ENCODE measurements at regions not wholly inside any gene's neighbourhood (a gene's known extent, or its start where the extent isn't known, plus 50 kb on each side); places are given as distances from the start of the nearest gene placed in this dataset.

DNA sequence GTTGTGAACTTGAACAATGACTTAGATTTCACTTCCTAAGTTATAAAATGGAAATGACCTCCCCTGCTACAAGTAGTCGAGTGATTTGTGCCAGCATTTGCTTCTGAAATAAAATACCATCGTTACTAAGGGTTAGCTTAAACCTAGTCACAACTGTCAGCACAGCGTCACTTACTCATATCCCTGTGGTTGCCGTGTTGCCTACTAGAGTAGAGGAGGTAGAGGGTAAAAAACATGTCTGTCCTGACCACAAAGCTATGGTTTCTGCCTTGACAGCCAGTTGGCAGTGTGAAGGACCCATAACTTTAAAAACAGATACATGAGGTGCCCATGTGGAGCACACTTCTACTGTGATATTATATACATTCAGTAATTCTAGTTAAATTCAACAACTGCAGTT lies 234.2 kb upstream of the RGS6 start:
- Mint-ChIP-seq H3K27ac (no peak overlapping the region), H3K27me3 (no peaks in the 10 kb centered on the region), H3K36me3 (peaks cover 41 to 76% of the 10 kb centered on the region in 2 donors), H3K9me3 (no peaks in the 10 kb centered on the region), H3K4me3 (no peak overlapping the region), H3K4me1 (peaks cover 0 to 2% of the 10 kb centered on the region in 2 donors)
- ATAC-seq (replicated peaks), result no peak
- no peak for DNase-seq

DNA sequence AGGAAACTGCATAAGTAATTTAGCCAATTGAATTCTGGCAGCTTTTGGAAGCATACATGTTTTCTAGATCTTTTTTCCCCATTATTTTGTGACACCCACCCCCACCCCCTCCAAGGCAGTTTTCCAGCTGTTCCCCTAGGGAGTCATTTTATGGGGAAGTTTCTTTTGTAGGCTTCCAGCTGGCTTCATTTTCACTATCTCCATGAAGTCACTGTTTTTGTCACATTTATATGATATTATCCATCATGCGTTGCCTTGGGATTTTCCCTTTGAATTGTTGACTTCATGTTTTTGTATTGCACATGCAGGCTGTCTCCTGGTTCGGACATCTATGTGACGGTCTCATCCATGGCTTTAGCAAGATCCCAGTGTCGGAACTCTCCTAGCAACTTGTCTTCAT lies 233.6 kb upstream of the RGS6 start:
- H3K36me3 Mint-ChIP-seq, result peaks cover 40 to 76% of the 10 kb centered on the region in 2 donors
- no peak for ATAC-seq (replicated peaks)

DNA sequence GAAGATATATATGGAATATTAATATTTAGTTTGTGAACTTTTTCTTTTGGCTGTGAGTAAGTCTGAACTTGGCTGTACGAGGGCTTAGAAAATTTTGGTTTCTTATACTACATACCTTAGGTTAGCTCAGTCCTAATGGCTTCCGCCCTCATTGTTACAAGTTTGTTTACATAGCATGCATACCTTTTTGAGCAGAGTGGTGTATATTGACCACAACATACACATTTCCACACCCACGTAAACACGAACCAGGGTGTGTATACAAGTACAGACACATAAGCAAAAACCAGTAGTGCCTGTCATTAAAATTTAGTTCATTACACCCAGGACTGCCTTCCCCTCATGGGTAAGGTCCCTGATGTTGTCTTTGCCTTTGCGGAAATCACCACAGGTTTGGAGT lies 230.2 kb upstream of the RGS6 start:
- no peak for DNase-seq
- no peak overlapping the region for H3K4me3 Mint-ChIP-seq
- H3K36me3 Mint-ChIP-seq, result peaks cover 37 to 60% of the 10 kb centered on the region in 2 donors
- H3K27me3 Mint-ChIP-seq, result no peaks in the 10 kb centered on the region
- H3K27ac Mint-ChIP-seq, result peak overlapping the region; percentile 51
- no peaks in the 10 kb centered on the region for H3K4me1 Mint-ChIP-seq
- H3K9me3 Mint-ChIP-seq, result no peaks in the 10 kb centered on the region
- ATAC-seq (replicated peaks), result no peak

More for the DNA sequence above, 233.6 kb upstream of the RGS6 start:
- DNase-seq, result no peak
- H3K27me3 Mint-ChIP-seq, result no peaks in the 10 kb centered on the region
- H3K4me1 Mint-ChIP-seq, result peaks cover 0 to 2% of the 10 kb centered on the region in 2 donors
- no peaks in the 10 kb centered on the region for H3K9me3 Mint-ChIP-seq
- H3K4me3 Mint-ChIP-seq, result no peak overlapping the region
- no peak overlapping the region for H3K27ac Mint-ChIP-seq

DNA sequence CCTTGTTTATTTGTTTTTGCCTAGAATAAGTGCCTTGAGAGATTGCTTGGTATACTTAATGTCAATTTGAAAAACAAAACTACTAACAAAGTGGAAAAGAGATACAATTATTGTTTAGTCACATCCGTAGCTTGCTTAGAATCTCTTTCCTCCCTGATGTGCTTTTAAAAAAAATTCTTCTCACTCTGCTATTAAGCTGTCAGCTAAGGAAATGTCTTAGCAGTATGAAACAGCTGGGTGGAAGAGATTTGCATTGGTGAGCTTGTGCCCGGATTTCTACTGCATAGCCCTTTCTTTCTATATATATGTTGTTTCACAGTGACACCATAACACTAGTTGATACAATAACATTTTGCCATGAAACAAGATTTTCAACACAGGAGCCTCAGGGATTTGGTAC lies 229.4 kb upstream of the RGS6 start:
- no peak overlapping the region for H3K4me3 Mint-ChIP-seq
- H3K27ac Mint-ChIP-seq, result no peak overlapping the region
- no peak for DNase-seq
- peaks cover 37 to 60% of the 10 kb centered on the region in 2 donors for H3K36me3 Mint-ChIP-seq
- no peaks in the 10 kb centered on the region for H3K4me1 Mint-ChIP-seq
- no peaks in the 10 kb centered on the region for H3K9me3 Mint-ChIP-seq
- H3K27me3 Mint-ChIP-seq, result no peaks in the 10 kb centered on the region
- ATAC-seq (replicated peaks), result no peak

DNA sequence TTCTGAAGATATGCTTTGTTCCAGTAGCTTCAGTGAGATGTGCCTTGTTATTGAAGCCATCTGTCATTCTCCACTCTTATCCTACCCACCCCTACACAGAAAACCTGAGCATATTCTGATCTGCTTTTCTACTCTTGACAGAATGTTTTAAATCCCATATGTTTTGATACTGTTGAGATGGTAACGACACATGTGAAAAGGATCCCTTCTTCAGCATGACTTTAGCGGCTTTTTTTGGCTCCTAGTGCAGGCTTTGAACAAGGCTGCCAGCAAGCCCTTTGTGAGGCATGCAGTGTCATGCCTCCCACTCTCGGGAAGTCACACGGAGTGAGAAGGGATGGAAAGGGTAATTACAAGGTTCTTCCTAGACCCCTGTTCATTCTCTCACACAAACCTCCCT lies 228.8 kb upstream of the RGS6 start:
- Mint-ChIP-seq H3K27me3 (no peaks in the 10 kb centered on the region), H3K27ac (peak overlapping the region; percentile 43), H3K4me1 (no peaks in the 10 kb centered on the region), H3K36me3 (peaks cover 40 to 57% of the 10 kb centered on the region in 2 donors), H3K4me3 (no peak overlapping the region), H3K9me3 (no peaks in the 10 kb centered on the region)
- ATAC-seq (replicated peaks) (no peak), DNase-seq (no peak)

DNA sequence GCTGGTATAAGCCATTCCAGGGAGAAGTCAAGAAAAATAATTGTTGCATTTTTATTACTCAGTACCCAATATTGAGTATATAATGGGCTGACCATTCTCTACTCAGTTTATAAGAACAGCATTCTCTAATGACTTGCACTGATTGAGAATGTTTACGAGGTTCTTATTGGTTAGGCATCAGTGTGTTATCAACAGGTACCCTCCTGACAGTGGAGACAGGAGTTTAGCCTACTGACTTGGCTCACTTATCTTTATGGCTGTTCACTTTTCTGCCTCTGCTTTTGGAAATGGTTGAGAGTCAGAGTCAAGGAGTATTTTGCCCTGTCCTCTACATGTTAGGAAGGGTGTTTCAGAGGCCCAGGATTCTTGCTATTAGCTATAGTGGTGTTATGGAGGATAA lies 228.0 kb upstream of the RGS6 start:
- H3K4me3 Mint-ChIP-seq, result no peak overlapping the region
- no peak overlapping the region for H3K27ac Mint-ChIP-seq
- H3K36me3 Mint-ChIP-seq, result peaks cover 40 to 54% of the 10 kb centered on the region in 2 donors
- ATAC-seq (replicated peaks), result no peak
- no peaks in the 10 kb centered on the region for H3K27me3 Mint-ChIP-seq
- DNase-seq, result no peak
- no peaks in the 10 kb centered on the region for H3K9me3 Mint-ChIP-seq
- no peaks in the 10 kb centered on the region for H3K4me1 Mint-ChIP-seq

DNA sequence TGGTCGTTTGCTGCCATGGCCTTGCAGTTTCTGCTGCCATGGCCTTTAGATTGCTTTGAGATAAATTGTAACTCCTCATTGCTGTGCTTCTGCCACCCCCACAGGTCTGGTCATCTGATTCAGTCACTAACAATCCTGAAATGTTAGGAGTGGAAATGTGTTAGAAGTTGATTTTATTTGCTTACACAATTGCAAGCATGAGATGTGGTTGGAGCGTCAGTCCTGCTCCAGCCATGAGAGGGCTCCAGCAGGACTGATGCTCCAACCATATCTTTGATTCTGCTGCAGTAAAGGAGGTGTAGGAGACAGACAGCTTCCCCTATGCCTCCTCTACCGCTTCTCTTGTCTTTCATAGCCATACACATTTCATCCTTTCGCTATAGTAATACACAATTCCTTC lies 226.8 kb upstream of the RGS6 start:
- no peaks in the 10 kb centered on the region for H3K27me3 Mint-ChIP-seq
- no peak for ATAC-seq (replicated peaks)

DNA sequence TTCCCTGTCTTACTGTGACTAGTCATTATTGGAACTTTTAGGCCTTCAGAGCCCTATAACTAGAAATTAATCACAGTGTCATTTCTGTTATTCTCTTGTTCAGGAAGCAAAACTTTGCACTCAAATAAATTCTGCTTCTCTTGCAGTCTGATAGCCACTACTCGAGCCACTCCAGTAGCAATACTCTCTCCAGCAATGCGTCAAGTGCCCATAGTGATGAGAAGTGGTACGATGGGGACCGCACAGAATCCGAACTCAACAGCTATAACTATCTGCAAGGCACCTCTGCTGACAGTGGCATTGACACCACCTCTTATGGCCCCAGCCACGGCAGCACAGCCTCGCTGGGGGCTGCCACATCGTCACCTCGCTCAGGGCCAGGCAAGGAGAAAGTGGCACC lies 223.2 kb upstream of the RGS6 start:
- Mint-ChIP-seq H3K4me3 (no peak overlapping the region), H3K36me3 (peaks cover 40 to 52% of the 10 kb centered on the region in 2 donors)

More for the DNA sequence above, 226.8 kb upstream of the RGS6 start:
- H3K4me3 Mint-ChIP-seq, result no peak overlapping the region
- peaks cover 38 to 51% of the 10 kb centered on the region in 2 donors for H3K36me3 Mint-ChIP-seq
- no peaks in the 10 kb centered on the region for H3K9me3 Mint-ChIP-seq
- no peak for DNase-seq
- H3K27ac Mint-ChIP-seq, result peak overlapping the region; percentile 60
- no peaks in the 10 kb centered on the region for H3K4me1 Mint-ChIP-seq

DNA sequence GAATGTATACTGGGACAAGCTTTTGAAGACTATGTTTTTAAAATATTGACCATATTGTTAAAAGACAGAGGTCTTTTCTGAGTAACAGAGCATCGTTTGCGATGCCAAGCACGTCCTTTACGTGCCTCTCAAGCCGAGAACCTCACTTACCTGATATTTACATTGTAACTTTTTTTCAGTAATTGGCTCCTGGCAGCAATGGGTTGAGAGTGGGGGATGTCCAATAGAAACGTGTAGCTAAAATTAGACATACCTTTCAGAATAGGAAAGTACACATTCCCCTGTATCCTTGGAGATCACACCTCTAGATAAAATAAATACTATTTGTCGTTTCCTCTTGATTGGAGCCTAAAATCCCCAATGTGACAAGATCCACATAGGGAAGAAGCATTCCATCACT lies 222.2 kb upstream of the RGS6 start:
- ATAC-seq (replicated peaks) (no peak), DNase-seq (no peak)
- no peaks in the 10 kb centered on the region for H3K27me3 Mint-ChIP-seq
- H3K27ac Mint-ChIP-seq, result no peak overlapping the region
- no peak overlapping the region for H3K4me3 Mint-ChIP-seq
- H3K4me1 Mint-ChIP-seq, result peaks cover 0 to 4% of the 10 kb centered on the region in 2 donors
- no peaks in the 10 kb centered on the region for H3K9me3 Mint-ChIP-seq
- peaks cover 40 to 55% of the 10 kb centered on the region in 2 donors for H3K36me3 Mint-ChIP-seq

More for the DNA sequence above, 223.2 kb upstream of the RGS6 start:
- Mint-ChIP-seq H3K27ac (no peak overlapping the region), H3K9me3 (no peaks in the 10 kb centered on the region), H3K27me3 (no peaks in the 10 kb centered on the region), H3K4me1 (peaks cover 0 to 4% of the 10 kb centered on the region in 2 donors)
- ATAC-seq (replicated peaks), result no peak
- DNase-seq, result no peak

DNA sequence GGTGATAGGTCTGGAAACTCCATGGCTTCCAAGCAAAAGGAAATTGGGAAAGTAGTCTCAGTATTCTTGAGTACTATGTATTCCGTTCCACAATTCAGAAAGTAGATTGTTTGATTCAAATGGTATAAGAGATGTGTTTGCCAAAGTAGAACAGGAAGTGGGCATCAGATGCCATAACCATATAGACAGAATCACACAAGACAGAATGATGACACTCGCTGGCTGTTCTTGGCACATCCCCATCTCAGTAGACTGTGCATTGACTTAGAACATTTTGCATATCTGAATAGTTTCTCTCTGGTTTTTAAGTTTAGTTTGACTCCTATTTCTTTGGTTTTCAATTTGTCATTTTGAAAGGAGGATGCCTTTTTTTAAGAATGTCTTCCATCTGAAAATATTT lies 221.1 kb upstream of the RGS6 start:
- Mint-ChIP-seq H3K27me3 (no peaks in the 10 kb centered on the region), H3K36me3 (peaks cover 42 to 60% of the 10 kb centered on the region in 2 donors), H3K4me1 (peaks cover 0 to 4% of the 10 kb centered on the region in 2 donors), H3K27ac (no peak overlapping the region), H3K9me3 (no peaks in the 10 kb centered on the region), H3K4me3 (no peak overlapping the region)
- DNase-seq, result no peak
- ATAC-seq (replicated peaks), result peak in 1 of 2 donors; percentile 39

DNA sequence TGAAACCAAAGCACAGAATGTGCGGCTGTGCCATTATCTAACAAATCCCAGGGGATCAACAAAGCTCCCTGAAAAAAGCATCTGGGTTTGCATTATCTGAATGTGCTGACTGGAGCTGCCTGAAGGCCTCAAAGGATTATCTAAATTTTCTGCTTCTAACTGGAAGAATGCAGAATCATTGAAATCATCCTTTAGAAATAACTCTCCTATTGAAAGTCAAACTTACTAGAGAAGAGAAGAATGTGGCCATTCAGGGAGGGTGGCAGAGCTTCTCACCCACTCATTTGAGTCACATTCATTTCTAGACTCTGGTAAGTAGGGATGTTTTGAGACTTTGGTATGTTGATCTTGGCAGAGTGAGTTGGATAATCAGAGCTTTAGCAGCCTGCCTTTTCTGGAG lies 220.6 kb upstream of the RGS6 start:
- Mint-ChIP-seq H3K27me3 (no peaks in the 10 kb centered on the region), H3K27ac (no peak overlapping the region), H3K9me3 (no peaks in the 10 kb centered on the region), H3K36me3 (peaks cover 44 to 65% of the 10 kb centered on the region in 2 donors), H3K4me1 (peaks cover 0 to 4% of the 10 kb centered on the region in 2 donors), H3K4me3 (no peak overlapping the region)
- no peak for ATAC-seq (replicated peaks)
- DNase-seq, result no peak

DNA sequence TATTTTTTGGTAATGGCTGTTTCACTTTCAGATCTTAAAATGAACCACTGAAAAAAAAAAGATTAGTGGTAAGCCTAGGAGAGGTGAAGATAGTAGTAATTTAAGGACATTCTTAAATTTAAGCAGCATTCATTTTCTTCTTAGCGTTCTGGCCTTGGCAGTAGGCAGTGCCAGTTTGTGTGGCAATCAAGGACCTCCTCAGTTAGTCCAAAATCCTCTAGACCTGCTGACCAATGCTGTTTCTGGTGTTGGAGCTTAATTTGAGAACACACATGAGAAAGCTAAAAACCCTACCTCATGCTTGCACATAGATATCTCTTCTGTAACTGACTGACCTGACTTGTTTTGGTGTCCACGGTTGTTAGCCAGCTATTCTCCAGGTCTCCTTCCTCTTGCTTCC lies 219.8 kb upstream of the RGS6 start:
- Mint-ChIP-seq H3K4me3 (no peak overlapping the region), H3K36me3 (peaks cover 42 to 64% of the 10 kb centered on the region in 2 donors), H3K4me1 (peaks cover 0 to 4% of the 10 kb centered on the region in 2 donors), H3K27ac (no peak overlapping the region), H3K27me3 (no peaks in the 10 kb centered on the region), H3K9me3 (no peaks in the 10 kb centered on the region)
- no peak for DNase-seq
- ATAC-seq (replicated peaks), result no peak

DNA sequence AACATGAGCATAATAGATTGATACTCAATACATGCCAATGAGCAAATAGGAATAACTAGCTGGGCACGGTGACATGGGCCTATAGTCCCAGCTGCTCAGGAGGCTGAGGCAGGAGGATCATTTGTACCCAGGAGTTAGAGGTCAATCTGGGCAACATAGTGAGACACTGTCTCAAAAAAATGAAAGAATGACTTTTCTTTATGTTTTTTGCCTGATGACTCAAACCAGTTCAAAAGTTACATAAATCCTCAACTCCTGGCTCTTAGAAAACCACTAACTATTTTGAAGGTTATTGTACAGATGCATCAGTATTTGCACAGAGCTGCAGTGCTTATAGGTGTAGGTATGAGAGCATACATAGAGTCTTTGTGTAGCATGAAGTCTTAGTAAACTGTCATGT lies 219.2 kb upstream of the RGS6 start:
- no peaks in the 10 kb centered on the region for H3K9me3 Mint-ChIP-seq
- H3K27ac Mint-ChIP-seq, result no peak overlapping the region
- peaks cover 0 to 4% of the 10 kb centered on the region in 2 donors for H3K4me1 Mint-ChIP-seq
- H3K36me3 Mint-ChIP-seq, result peaks cover 42 to 67% of the 10 kb centered on the region in 2 donors
- DNase-seq (no peak), ATAC-seq (replicated peaks) (no peak)
- no peaks in the 10 kb centered on the region for H3K27me3 Mint-ChIP-seq
- no peak overlapping the region for H3K4me3 Mint-ChIP-seq

DNA sequence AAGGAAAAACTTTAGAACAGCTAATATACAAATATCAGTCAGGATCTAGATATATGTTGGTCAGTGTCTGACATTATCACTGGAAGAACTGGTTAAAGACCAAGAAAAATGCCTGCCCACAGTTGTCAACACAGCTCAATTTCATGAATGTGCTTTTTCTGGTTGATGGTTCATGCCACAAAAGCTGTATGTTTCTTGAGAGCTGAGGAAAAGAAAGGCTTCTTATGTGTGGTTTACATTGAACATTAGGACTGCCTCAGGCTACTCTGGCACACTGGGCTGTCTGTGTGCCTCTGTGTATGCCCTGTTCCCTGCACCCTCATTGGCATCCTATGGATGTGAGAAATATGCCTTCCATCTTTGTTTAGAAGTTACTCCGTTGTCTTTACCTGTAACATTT lies 218.8 kb upstream of the RGS6 start:
- no peak for DNase-seq
- Mint-ChIP-seq H3K9me3 (no peaks in the 10 kb centered on the region), H3K36me3 (peaks cover 39 to 70% of the 10 kb centered on the region in 2 donors), H3K27me3 (no peaks in the 10 kb centered on the region), H3K4me1 (peaks cover 0 to 4% of the 10 kb centered on the region in 2 donors), H3K27ac (no peak overlapping the region), H3K4me3 (no peak overlapping the region)
- no peak for ATAC-seq (replicated peaks)

DNA sequence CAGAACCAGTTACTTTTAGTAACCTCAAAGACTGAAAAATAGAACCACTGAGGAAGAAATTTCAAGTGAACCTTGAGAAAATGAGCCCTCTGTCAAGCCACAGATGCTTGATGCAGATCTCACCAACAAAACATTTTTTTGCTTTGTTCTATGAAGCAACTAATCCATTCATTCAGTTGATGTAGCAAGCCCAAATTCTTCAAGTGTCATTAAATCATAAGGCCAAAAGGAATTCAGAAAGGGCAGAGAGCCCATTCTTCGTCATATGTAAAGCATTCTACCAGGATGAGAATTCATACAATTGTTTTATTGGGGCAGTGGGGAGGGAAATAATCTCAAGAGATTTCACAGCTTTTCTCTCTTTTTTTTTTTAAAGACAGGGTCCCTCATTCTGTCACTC lies 218.0 kb upstream of the RGS6 start:
- no peak for DNase-seq
- H3K4me1 Mint-ChIP-seq, result peaks cover 0 to 4% of the 10 kb centered on the region in 2 donors

More for the DNA sequence above, 218.0 kb upstream of the RGS6 start:
- Mint-ChIP-seq H3K27me3 (no peaks in the 10 kb centered on the region), H3K27ac (no peak overlapping the region), H3K4me3 (no peak overlapping the region), H3K9me3 (no peaks in the 10 kb centered on the region), H3K36me3 (peaks cover 39 to 67% of the 10 kb centered on the region in 2 donors)
- no peak for ATAC-seq (replicated peaks)

Measured in stimulated activated naive B cell treated with anti-CD40 and anti-IgM and Interleukin-4, amounts not matched to agents 10 μg/mL and 1 μg/mL and 100 μg/mL, for 72 hours (primary cell).